Activated CD4-positive, alpha-beta T cell treated with anti-CD3 and anti-CD28 coated beads for 24 hours (primary cell): ENCODE measurements at regions not wholly inside any gene's neighbourhood (a gene's known extent, or its start where the extent isn't known, plus 50 kb on each side); places are given as distances from the start of the nearest gene placed in this dataset.

Source experiments
- DNase-seq, 2 donors: peaks; one replicate each; pipeline ENCODE4 v3.0.0-alpha.2; 2020; ENCODE audit warnings: low read depth in 2 of 2

GRCh38 chr5:144831650-144832049 lies 661.0 kb downstream of the KCTD16 start:
- DNase-seq: no peak

GRCh38 chr5:144822503-144822902 lies 651.8 kb downstream of the KCTD16 start:
- no peak for DNase-seq

GRCh38 chr5:144820278-144820677 lies 649.6 kb downstream of the KCTD16 start:
- no peak for DNase-seq

- no peak for DNase-seq
These were observed 644.5 kb downstream of the KCTD16 start for GRCh38 chr5:144815131-144815530.

GRCh38 chr5:144812763-144813162 lies 642.1 kb downstream of the KCTD16 start:
- DNase-seq: no peak

- no peak for DNase-seq
These were observed 629.5 kb downstream of the KCTD16 start for GRCh38 chr5:144800169-144800568.

- no peak for DNase-seq
These were observed 627.9 kb downstream of the KCTD16 start for GRCh38 chr5:144798595-144798994.

GRCh38 chr5:144794922-144795321 lies 624.2 kb downstream of the KCTD16 start:
- DNase-seq: no peak

- no peak for DNase-seq
These were observed 617.9 kb downstream of the KCTD16 start for GRCh38 chr5:144788556-144788955.

- DNase-seq: no peak
These were observed 617.4 kb downstream of the KCTD16 start for GRCh38 chr5:144788046-144788445.

- DNase-seq: no peak
These were observed 608.7 kb downstream of the KCTD16 start for GRCh38 chr5:144779368-144779767.

GRCh38 chr5:144778561-144778960 lies 607.9 kb downstream of the KCTD16 start:
- no peak for DNase-seq

GRCh38 chr5:144774197-144774596 lies 603.5 kb downstream of the KCTD16 start:
- DNase-seq: no peak

GRCh38 chr5:144773628-144774027 lies 603.0 kb downstream of the KCTD16 start:
- no peak for DNase-seq

- DNase-seq: no peak
These were observed 601.1 kb downstream of the KCTD16 start for GRCh38 chr5:144771802-144772201.

GRCh38 chr5:144742361-144742760 lies 571.7 kb downstream of the KCTD16 start:
- no peak for DNase-seq

GRCh38 chr5:144731786-144732185 lies 561.1 kb downstream of the KCTD16 start:
- no peak for DNase-seq

GRCh38 chr5:144712090-144712489 lies 541.4 kb downstream of the KCTD16 start:
- DNase-seq: no peak

GRCh38 chr5:144711172-144711571 lies 540.5 kb downstream of the KCTD16 start:
- DNase-seq: no peak

- DNase-seq: no peak
These were observed 540.0 kb downstream of the KCTD16 start for GRCh38 chr5:144710637-144711036.

GRCh38 chr5:144703776-144704175 lies 533.1 kb downstream of the KCTD16 start:
- DNase-seq: no peak

GRCh38 chr5:144698484-144698883 lies 527.8 kb downstream of the KCTD16 start:
- DNase-seq: no peak

- no peak for DNase-seq
These were observed 527.2 kb downstream of the KCTD16 start for GRCh38 chr5:144697847-144698262.

GRCh38 chr5:144691936-144692335 lies 521.3 kb downstream of the KCTD16 start:
- DNase-seq: no peak

GRCh38 chr5:144684899-144685298 lies 514.2 kb downstream of the KCTD16 start:
- no peak for DNase-seq
